Astrocyte (in vitro differentiated cells and primary cell): ENCODE measurements at regions not wholly inside any gene's neighbourhood (a gene's known extent, or its start where the extent isn't known, plus 50 kb on each side); places are given as distances from the start of the nearest gene placed in this dataset.

Experiments used
- DNase-seq: peaks from one replicate; pipeline ENCODE4 v3.0.0-alpha.2; 2010; ENCODE audit warnings: low read depth
- FAIRE-seq: peaks from 2 replicates; lab custom pipeline; 2011; peaks lifted over from hg19 to GRCh38; lab: Jason Lieb, UNC
- H2AFZ ChIP-seq: 2 replicates; pipeline ENCODE4 v1.6.0; 2012; ENCODE audit warnings: low read depth, low read length, inconsistent platforms
- H3K27ac ChIP-seq: 2 replicates; pipeline ENCODE4 v1.5.1; 2011; ENCODE audit warnings: low read depth, low read length, inconsistent platforms
- H3K27me3 ChIP-seq: 2 replicates; pipeline ENCODE4 v1.6.0; 2011; ENCODE audit warnings: low read length, inconsistent platforms; ENCODE audit not compliant: insufficient read depth
- H3K36me3 ChIP-seq: 2 replicates; pipeline ENCODE4 v1.5.1; 2011; ENCODE audit warnings: low read length, inconsistent platforms; ENCODE audit not compliant: insufficient read depth
- H3K4me1 ChIP-seq: 2 replicates; pipeline ENCODE4 v1.5.1; 2011; ENCODE audit warnings: low read length, inconsistent platforms; ENCODE audit not compliant: insufficient read depth
- H3K4me2 ChIP-seq: 2 replicates; pipeline ENCODE4 v1.6.0; 2012; ENCODE audit warnings: low read length, inconsistent platforms
- H3K4me3 ChIP-seq: 2 replicates; pipeline ENCODE4 v1.5.1; 2011; ENCODE audit warnings: low read depth, mild to moderate bottlenecking, low read length, inconsistent platforms; ENCODE audit not compliant: insufficient read depth
- H3K79me2 ChIP-seq: 2 replicates; pipeline ENCODE4 v1.6.0; 2012; ENCODE audit warnings: mild to moderate bottlenecking, low read length, inconsistent platforms; ENCODE audit not compliant: insufficient read depth
- H3K9ac ChIP-seq: 2 replicates; pipeline ENCODE4 v1.6.0; 2012; ENCODE audit warnings: mild to moderate bottlenecking, low read length, inconsistent platforms
- H3K9me3 ChIP-seq: 2 replicates; pipeline ENCODE4 v1.5.1; 2012; ENCODE audit warnings: low read depth, mild to moderate bottlenecking, low read length, inconsistent platforms; ENCODE audit not compliant: insufficient read depth
- H4K20me1 ChIP-seq: 2 replicates; pipeline ENCODE4 v1.6.0; 2012; ENCODE audit warnings: low read length, inconsistent platforms; ENCODE audit not compliant: insufficient read depth
- H3K27ac Mint-ChIP-seq: one replicate; pipeline ENCODE4 v1.8.0; 2021; ENCODE audit warnings: mild to moderate bottlenecking, mixed read lengths; ENCODE audit not compliant: unreplicated experiment
- H3K27me3 Mint-ChIP-seq: one replicate; pipeline ENCODE4 v1.8.0; 2021; ENCODE audit warnings: low read depth, mixed read lengths; ENCODE audit not compliant: unreplicated experiment
- H3K36me3 Mint-ChIP-seq: one replicate; pipeline ENCODE4 v1.8.0; 2021; ENCODE audit warnings: low read depth, mixed read lengths; ENCODE audit not compliant: unreplicated experiment
- H3K4me1 Mint-ChIP-seq: one replicate; pipeline ENCODE4 v1.8.0; 2021; ENCODE audit warnings: low read depth, mixed read lengths; ENCODE audit not compliant: unreplicated experiment
- H3K4me3 Mint-ChIP-seq: one replicate; pipeline ENCODE4 v1.8.0; 2021; ENCODE audit warnings: mild to moderate bottlenecking, moderate library complexity, mixed read lengths; ENCODE audit not compliant: unreplicated experiment
- H3K9me3 Mint-ChIP-seq: one replicate; pipeline ENCODE4 v1.8.0; 2021; ENCODE audit warnings: mild to moderate bottlenecking, mixed read lengths; ENCODE audit not compliant: unreplicated experiment
- EZH2 ChIP-seq: IDR thresholded peaks from 2 replicates; pipeline ENCODE4 v1.6.1; 2012; ENCODE audit warnings: mild to moderate bottlenecking, low read length, inconsistent platforms; ENCODE audit not compliant: insufficient read depth
- TF ChIP-seq, protein P1 (sequence below): IDR thresholded peaks from 2 replicates; pipeline ENCODE4 v1.5.1; 2011; ENCODE audit warnings: low read depth, mild to moderate bottlenecking, inconsistent platforms, low read length, moderate library complexity; ENCODE audit not compliant: insufficient read depth

DNA sequence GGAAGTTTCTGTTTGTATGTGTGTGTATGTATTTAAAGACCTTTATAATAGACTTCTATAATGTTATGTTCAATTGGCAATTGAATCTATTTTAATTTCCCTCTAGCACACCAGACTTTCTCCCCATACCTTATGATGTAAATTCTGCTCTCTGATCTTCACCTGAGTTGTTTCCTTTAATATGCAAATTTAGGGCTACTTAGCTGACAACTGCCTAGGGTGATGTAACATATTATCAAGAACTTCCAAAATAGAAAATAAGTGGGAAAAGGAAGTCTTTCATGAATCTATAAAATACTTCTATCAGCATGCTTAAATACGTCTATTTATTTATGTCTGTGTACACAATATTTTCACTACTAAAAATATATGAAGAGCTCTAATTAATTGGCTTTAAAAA, 923.5 kb upstream of the CDH10 start:
- Histone ChIP-seq H4K20me1 (no peaks in the 10 kb centered on the region), H3K27ac (no peak overlapping the region), H3K4me1 (no peaks in the 10 kb centered on the region), H3K27me3 (no peaks in the 10 kb centered on the region), H2AFZ (no peak overlapping the region), H3K4me3 (no peak overlapping the region), H3K79me2 (no peaks in the 10 kb centered on the region), H3K36me3 (no peaks in the 10 kb centered on the region), H3K9ac (no peak overlapping the region), H3K9me3 (no peaks in the 10 kb centered on the region), H3K4me2 (no peak overlapping the region)
- Mint-ChIP-seq H3K4me3 (no peak overlapping the region), H3K36me3 (no peaks in the 10 kb centered on the region), H3K27me3 (no peaks in the 10 kb centered on the region), H3K27ac (no peak overlapping the region), H3K4me1 (no peaks in the 10 kb centered on the region), H3K9me3 (peaks cover 3% of the 10 kb centered on the region)
- DNase-seq (no peak), FAIRE-seq (no peak)
- TF ChIP-seq, protein P1, sequence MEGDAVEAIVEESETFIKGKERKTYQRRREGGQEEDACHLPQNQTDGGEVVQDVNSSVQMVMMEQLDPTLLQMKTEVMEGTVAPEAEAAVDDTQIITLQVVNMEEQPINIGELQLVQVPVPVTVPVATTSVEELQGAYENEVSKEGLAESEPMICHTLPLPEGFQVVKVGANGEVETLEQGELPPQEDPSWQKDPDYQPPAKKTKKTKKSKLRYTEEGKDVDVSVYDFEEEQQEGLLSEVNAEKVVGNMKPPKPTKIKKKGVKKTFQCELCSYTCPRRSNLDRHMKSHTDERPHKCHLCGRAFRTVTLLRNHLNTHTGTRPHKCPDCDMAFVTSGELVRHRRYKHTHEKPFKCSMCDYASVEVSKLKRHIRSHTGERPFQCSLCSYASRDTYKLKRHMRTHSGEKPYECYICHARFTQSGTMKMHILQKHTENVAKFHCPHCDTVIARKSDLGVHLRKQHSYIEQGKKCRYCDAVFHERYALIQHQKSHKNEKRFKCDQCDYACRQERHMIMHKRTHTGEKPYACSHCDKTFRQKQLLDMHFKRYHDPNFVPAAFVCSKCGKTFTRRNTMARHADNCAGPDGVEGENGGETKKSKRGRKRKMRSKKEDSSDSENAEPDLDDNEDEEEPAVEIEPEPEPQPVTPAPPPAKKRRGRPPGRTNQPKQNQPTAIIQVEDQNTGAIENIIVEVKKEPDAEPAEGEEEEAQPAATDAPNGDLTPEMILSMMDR, result no peak
- no peak for TF ChIP-seq EZH2

DNA sequence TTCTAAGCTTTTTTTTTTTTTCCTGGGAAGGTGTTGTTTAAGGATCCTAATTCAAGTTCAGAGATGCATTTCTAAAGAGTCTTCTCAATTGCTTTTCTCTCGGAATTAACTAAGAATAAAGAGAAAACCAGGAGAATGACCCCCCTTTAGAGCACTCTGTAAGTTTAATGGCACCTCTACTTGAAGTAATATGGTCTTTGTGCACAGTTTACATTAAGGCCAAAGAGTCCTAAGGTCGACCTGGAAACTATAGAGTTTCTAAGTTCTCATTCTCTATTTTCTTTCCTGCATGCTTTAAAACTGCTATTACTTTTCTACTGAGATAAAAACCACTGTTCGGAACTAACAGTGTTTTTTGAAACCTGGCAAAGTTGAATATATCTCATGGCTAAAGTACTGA, 923.1 kb upstream of the CDH10 start:
- DNase-seq (no peak), FAIRE-seq (no peak)
- no peaks in the 10 kb centered on the region for H3K27me3 Mint-ChIP-seq
- Histone ChIP-seq H3K9me3 (peaks cover 3% of the 10 kb centered on the region), H2AFZ (no peak overlapping the region), H3K4me3 (no peak overlapping the region), H3K36me3 (no peaks in the 10 kb centered on the region), H3K4me1 (no peaks in the 10 kb centered on the region), H3K4me2 (no peak overlapping the region), H3K9ac (no peak overlapping the region), H3K79me2 (no peaks in the 10 kb centered on the region), H3K27ac (no peak overlapping the region), H3K27me3 (no peaks in the 10 kb centered on the region), H4K20me1 (no peaks in the 10 kb centered on the region)
- no peaks in the 10 kb centered on the region for H3K4me1 Mint-ChIP-seq
- no peak overlapping the region for H3K4me3 Mint-ChIP-seq
- TF ChIP-seq, protein P1, result no peak
- TF ChIP-seq EZH2, result no peak
- no peaks in the 10 kb centered on the region for H3K36me3 Mint-ChIP-seq
- peaks cover 4% of the 10 kb centered on the region for H3K9me3 Mint-ChIP-seq
- no peak overlapping the region for H3K27ac Mint-ChIP-seq

DNA sequence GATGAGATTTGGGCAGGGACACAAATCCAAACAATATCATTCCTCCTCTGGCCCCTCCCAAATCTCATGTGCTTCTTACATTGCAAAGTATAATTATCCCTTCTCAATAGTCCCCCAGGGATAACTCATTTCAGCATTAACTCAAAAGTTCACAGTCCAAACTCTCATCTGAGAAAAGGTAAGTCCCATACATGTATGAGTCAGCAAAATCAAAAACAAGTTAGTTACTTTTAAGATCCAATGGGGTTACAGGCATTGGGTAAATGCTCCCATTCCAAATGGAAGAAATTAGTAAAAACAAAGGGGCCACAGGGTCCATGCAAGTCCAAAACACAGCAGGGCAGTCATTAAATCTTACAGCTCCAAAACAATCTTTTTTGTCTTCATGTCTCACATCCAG, 917.9 kb upstream of the CDH10 start:
- no peak for DNase-seq
- H3K9ac ChIP-seq, result no peak overlapping the region
- H3K4me1 Mint-ChIP-seq, result no peaks in the 10 kb centered on the region
- no peak overlapping the region for H2AFZ ChIP-seq
- H3K27me3 ChIP-seq, result no peaks in the 10 kb centered on the region
- no peak overlapping the region for H3K4me2 ChIP-seq
- no peak overlapping the region for H3K4me3 ChIP-seq
- no peaks in the 10 kb centered on the region for H3K27me3 Mint-ChIP-seq
- no peak for TF ChIP-seq EZH2
- no peak overlapping the region for H3K4me3 Mint-ChIP-seq
- no peak overlapping the region for H3K27ac ChIP-seq
- peaks cover 4% of the 10 kb centered on the region for H3K9me3 ChIP-seq
- no peaks in the 10 kb centered on the region for H3K79me2 ChIP-seq
- FAIRE-seq, result no peak
- no peak overlapping the region for H3K27ac Mint-ChIP-seq
- H3K36me3 ChIP-seq, result no peaks in the 10 kb centered on the region
- H3K9me3 Mint-ChIP-seq, result peaks cover 8% of the 10 kb centered on the region
- no peaks in the 10 kb centered on the region for H3K36me3 Mint-ChIP-seq
- H4K20me1 ChIP-seq, result no peaks in the 10 kb centered on the region
- H3K4me1 ChIP-seq, result no peaks in the 10 kb centered on the region
